HCT116 (cell line): ENCODE measurements at regions not wholly inside any gene's neighbourhood (a gene's known extent, or its start where the extent isn't known, plus 50 kb on each side); places are given as distances from the start of the nearest gene placed in this dataset.

Experiments
- ATAC-seq: fragments of 200-7000 bp; cut with Tn5 transposase; 2 replicates; pipeline ENCODE4 v1.9.1; 2020; ENCODE audit warnings: mild to moderate bottlenecking, moderate library complexity
- BruUV-seq: library from RNA; stranded (reverse); fragments of 400-500 nt; replicated peaks from 2 replicates; lab custom pipeline; 2021; lab: Mats Ljungman, UMichigan
- CTCF ChIA-PET: fragments of 300-600 bp; sonication (Branson Sonifier 250); formaldehyde crosslinking; loops from one replicate; lab custom pipeline; 2021; ENCODE audit warnings: antibody characterized with exemption; lab: Charles Lee
- POLR2A ChIA-PET: fragments of 300-600, 350-600 bp; sonication (Branson Sonifier 250); formaldehyde crosslinking; loops from one replicate; lab custom pipeline; 2021; ENCODE audit warnings: antibody characterized with exemption; lab: Charles Lee
- RAD21 ChIA-PET, 2 experiments: fragments of 300-600 bp; sonication (Branson Sonifier 250); formaldehyde crosslinking; loops; one replicate each; lab custom pipeline; 2023; ENCODE audit warnings: low total read pairs in 2 of 2; ENCODE audit not compliant: uncharacterized antibody in 2 of 2, unreplicated experiment in 2 of 2, low non-redundant PET in 1 of 2; lab: Charles Lee
- DNase-seq: peaks from one replicate; pipeline ENCODE4 v3.0.0-alpha.2; 2010; ENCODE audit warnings: low read depth, low spot score
- H2AFZ ChIP-seq: fragments of 200-600 bp; shearing (Covaris generic), sonication (generic); 2 replicates; pipeline ENCODE4 v1.6.1; 2017; ENCODE audit warnings: low read depth, mixed run types, mixed read lengths, antibody characterized with exemption, low read length; ENCODE audit not compliant: poor library complexity, severe bottlenecking
- H3K27ac ChIP-seq: 2 replicates; pipeline ENCODE4 v1.5.1; 2012; ENCODE audit warnings: low read depth, low read length
- H3K27me3 ChIP-seq: fragments of 200-600 bp; sonication (generic); 2 replicates; pipeline ENCODE4 v1.6.1; 2016; ENCODE audit warnings: mixed run types, low read length, mixed read lengths; ENCODE audit not compliant: insufficient read depth
- H3K36me3 ChIP-seq, 2 experiments: fragments of 200-500 bp in 1 of 2; fragments of 200-600 bp in 1 of 2; sonication (Bioruptor generic) in 1 of 2; sonication (generic) in 1 of 2; 2 replicates each; pipeline versions ENCODE4 v1.5.1 to v1.6.1; 2014 to 2016; ENCODE audit warnings: low read length in 2 of 2, inconsistent platforms in 1 of 2, mixed read lengths in 1 of 2, mixed run types in 1 of 2; ENCODE audit not compliant: insufficient read depth in 2 of 2, control insufficient read depth in 1 of 2
- H3K4me1 ChIP-seq, 2 experiments: fragments of 200-600 bp in 1 of 2; sonication (generic) in 1 of 2; 2 replicates each; pipeline versions ENCODE4 v1.5.1 to v1.6.1; 2012 to 2017; ENCODE audit warnings: low read length in 2 of 2, inconsistent platforms in 1 of 2, mild to moderate bottlenecking in 1 of 2, mixed read lengths in 1 of 2, mixed run types in 1 of 2, moderate library complexity in 1 of 2; ENCODE audit not compliant: insufficient read depth in 2 of 2, control insufficient read depth in 1 of 2
- H3K4me2 ChIP-seq: fragments of 200-600 bp; sonication (generic); 2 replicates; pipeline ENCODE4 v1.6.1; 2017; ENCODE audit warnings: mixed run types, low read length, mixed read lengths
- H3K4me3 ChIP-seq, 2 experiments: fragments of 200-600 bp in 1 of 2; sonication (generic) in 1 of 2; replicated peaks in 1 of 2; 2 replicates each; pipeline ENCODE4 v1.5.1; 2011 to 2016; ENCODE audit warnings: low read length in 2 of 2, control low read depth in 1 of 2, low read depth in 1 of 2, mild to moderate bottlenecking in 1 of 2, mixed read lengths in 1 of 2, mixed run types in 1 of 2
- H3K79me2 ChIP-seq: fragments of 200-600 bp; sonication (generic); 2 replicates; pipeline ENCODE4 v1.6.1; 2017; ENCODE audit warnings: mild to moderate bottlenecking, mixed run types, low read length, moderate library complexity, mixed read lengths; ENCODE audit not compliant: insufficient read depth
- H3K9ac ChIP-seq: fragments of 200-600 bp; sonication (generic); 2 replicates; pipeline ENCODE4 v1.6.1; 2016; ENCODE audit warnings: low read length, mixed read lengths
- H3K9me2 ChIP-seq: fragments of 200-600 bp; sonication (generic), shearing (Covaris generic); 2 replicates; pipeline ENCODE4 v1.6.1; 2017; ENCODE audit warnings: mixed run types, mild to moderate bottlenecking, moderate library complexity; ENCODE audit not compliant: insufficient read depth
- H3K9me3 ChIP-seq, 2 experiments: fragments of 200-500 bp in 1 of 2; fragments of 200-600 bp in 1 of 2; sonication (Bioruptor generic) in 1 of 2; sonication (generic) in 1 of 2; 2 replicates each; pipeline ENCODE4 v1.6.1; 2014 to 2017; ENCODE audit warnings: low read length in 2 of 2, mixed read lengths in 2 of 2, inconsistent platforms in 1 of 2, low read depth in 1 of 2, mild to moderate bottlenecking in 1 of 2, mixed run types in 1 of 2, moderate library complexity in 1 of 2; ENCODE audit not compliant: control insufficient read depth in 1 of 2, insufficient read depth in 1 of 2
- H4K20me1 ChIP-seq: fragments of 200-600 bp; sonication (generic), shearing (Covaris generic); 2 replicates; pipeline ENCODE4 v1.6.1; 2017; ENCODE audit warnings: mixed run types, mild to moderate bottlenecking, moderate library complexity; ENCODE audit not compliant: insufficient read depth
- ATF3 ChIP-seq: IDR thresholded peaks from 2 replicates; pipeline ENCODE4 v1.6.1; 2012
- CBX3 ChIP-seq: IDR thresholded peaks from 2 replicates; pipeline ENCODE4 v1.6.1; 2012; ENCODE audit warnings: low read depth
- CEBPB ChIP-seq: IDR thresholded peaks from 2 replicates; pipeline ENCODE4 v1.6.1; 2012; ENCODE audit warnings: low read depth
- EGR1 ChIP-seq: IDR thresholded peaks from 2 replicates; pipeline ENCODE4 v1.6.1; 2012; ENCODE audit warnings: low read depth
- ELF1 ChIP-seq: IDR thresholded peaks from 2 replicates; pipeline ENCODE4 v1.6.1; 2012; ENCODE audit warnings: low read depth, borderline replicate concordance
- EZH2 ChIP-seq: fragments of 200-600 bp; sonication (generic); IDR thresholded peaks from 2 replicates; pipeline ENCODE4 v1.6.1; 2017; ENCODE audit warnings: antibody characterized with exemption, mixed run types
- EZH2phosphoT487 ChIP-seq: fragments of 200-600 bp; IDR thresholded peaks from 2 replicates; pipeline ENCODE4 v1.6.1; 2018; ENCODE audit warnings: antibody characterized with exemption, borderline replicate concordance
- FOSL1 ChIP-seq: IDR thresholded peaks from 2 replicates; pipeline ENCODE4 v1.6.1; 2012; ENCODE audit warnings: low read depth
- JUND ChIP-seq: IDR thresholded peaks from 2 replicates; pipeline ENCODE4 v1.6.1; 2012
- POLR2AphosphoS5 ChIP-seq: IDR thresholded peaks from 2 replicates; pipeline ENCODE4 v1.6.1; 2011; ENCODE audit warnings: mild to moderate bottlenecking, low read depth, low read length, moderate library complexity
- RAD21 ChIP-seq: IDR thresholded peaks from 2 replicates; pipeline ENCODE4 v1.6.1; 2012; ENCODE audit warnings: low read depth, mild to moderate bottlenecking
- SIN3A ChIP-seq: IDR thresholded peaks from 2 replicates; pipeline ENCODE4 v1.6.1; 2012; ENCODE audit warnings: low read depth
- TCF7L2 ChIP-seq: IDR thresholded peaks from 2 replicates; pipeline ENCODE4 v1.7.0; 2011; ENCODE audit warnings: borderline replicate concordance, inconsistent platforms; ENCODE audit not compliant: insufficient read depth, insufficient read length; ENCODE audit errors: extremely low read depth
- YY1 ChIP-seq: IDR thresholded peaks from 2 replicates; pipeline ENCODE4 v1.6.1; 2011; ENCODE audit warnings: low read length, low read depth, moderate library complexity, mild to moderate bottlenecking; ENCODE audit not compliant: insufficient replicate concordance; ENCODE audit errors: extremely low read depth
- ZFX ChIP-seq: fragments of 450-650 bp; IDR thresholded peaks from 2 replicates; pipeline ENCODE4 v1.6.1; 2017
- ZNF274 ChIP-seq: fragments of 200-500 bp; sonication (Bioruptor generic); IDR thresholded peaks from 2 replicates; pipeline ENCODE4 v1.6.1; 2014; ENCODE audit warnings: mild to moderate bottlenecking, low read depth, low read length, inconsistent platforms
- intact Hi-C: fragments of 100-400 bp; cut with micrococcal nuclease; formaldehyde crosslinking; loops from 2 replicates; pipeline ENCODE4 v1.10.0; 2022
- TF ChIP-seq, protein P1 (sequence below), 3 experiments: fragments of 200-600 bp in 1 of 3; sonication (generic) in 1 of 3; IDR thresholded peaks in 2 of 3; conservative IDR thresholded peaks in 1 of 3; 2 replicates each; pipeline ENCODE4 v1.5.1; 2012 to 2017; ENCODE audit warnings: low read depth in 2 of 3, low read length in 2 of 3, antibody characterized with exemption in 1 of 3, borderline replicate concordance in 1 of 3, control low read depth in 1 of 3, mild to moderate bottlenecking in 1 of 3, mixed read lengths in 1 of 3, mixed run types in 1 of 3, moderate library complexity in 1 of 3; ENCODE audit not compliant: insufficient read depth in 1 of 3
- TF ChIP-seq, protein P2 (sequence below): IDR thresholded peaks from 2 replicates; pipeline ENCODE4 v1.6.1; 2011; ENCODE audit warnings: mild to moderate bottlenecking, low read length, moderate library complexity; ENCODE audit not compliant: insufficient replicate concordance; ENCODE audit errors: extremely low read depth

- ATAC-seq (no peak), DNase-seq (no peak)
- Histone ChIP-seq H3K9ac (no peak overlapping the region), H3K9me2 (no peaks in the 10 kb centered on the region), H3K27ac (no peak overlapping the region), H3K79me2 (no peaks in the 10 kb centered on the region), H3K9me3 (peaks cover 0 to 9% of the 10 kb centered on the region in 2 experiments; a peak in 2 of 4 replicates), H3K27me3 (no peaks in the 10 kb centered on the region), H4K20me1 (no peaks in the 10 kb centered on the region), H3K4me1 (no peaks in the 10 kb centered on the region), H3K4me3 (no peak overlapping the region), H3K36me3 (no peaks in the 10 kb centered on the region), H3K4me2 (no peak overlapping the region), H2AFZ (no peak overlapping the region)
- ChIA-PET RAD21 (no interaction called here), CTCF (no interaction called here), POLR2A (no interaction called here)
- no peak for TF ChIP-seq JUND
- no peak for TF ChIP-seq EZH2phosphoT487
- TF ChIP-seq ZNF274, result no peak
- TF ChIP-seq RAD21, result no peak
- no peak for TF ChIP-seq TCF7L2
- TF ChIP-seq ATF3, result no peak
- TF ChIP-seq CEBPB, result no peak
- no peak for TF ChIP-seq POLR2AphosphoS5
- TF ChIP-seq YY1, result no peak
- no peak for TF ChIP-seq EGR1
- TF ChIP-seq, protein P1, sequence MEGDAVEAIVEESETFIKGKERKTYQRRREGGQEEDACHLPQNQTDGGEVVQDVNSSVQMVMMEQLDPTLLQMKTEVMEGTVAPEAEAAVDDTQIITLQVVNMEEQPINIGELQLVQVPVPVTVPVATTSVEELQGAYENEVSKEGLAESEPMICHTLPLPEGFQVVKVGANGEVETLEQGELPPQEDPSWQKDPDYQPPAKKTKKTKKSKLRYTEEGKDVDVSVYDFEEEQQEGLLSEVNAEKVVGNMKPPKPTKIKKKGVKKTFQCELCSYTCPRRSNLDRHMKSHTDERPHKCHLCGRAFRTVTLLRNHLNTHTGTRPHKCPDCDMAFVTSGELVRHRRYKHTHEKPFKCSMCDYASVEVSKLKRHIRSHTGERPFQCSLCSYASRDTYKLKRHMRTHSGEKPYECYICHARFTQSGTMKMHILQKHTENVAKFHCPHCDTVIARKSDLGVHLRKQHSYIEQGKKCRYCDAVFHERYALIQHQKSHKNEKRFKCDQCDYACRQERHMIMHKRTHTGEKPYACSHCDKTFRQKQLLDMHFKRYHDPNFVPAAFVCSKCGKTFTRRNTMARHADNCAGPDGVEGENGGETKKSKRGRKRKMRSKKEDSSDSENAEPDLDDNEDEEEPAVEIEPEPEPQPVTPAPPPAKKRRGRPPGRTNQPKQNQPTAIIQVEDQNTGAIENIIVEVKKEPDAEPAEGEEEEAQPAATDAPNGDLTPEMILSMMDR (IDR thresholded peaks at IDR 0.05 in 2 of 3, conservative IDR thresholded peaks at IDR 0.05 in 1 of 3; ENCODE audit: borderline replicate concordance in 1 of 3, insufficient read depth in 1 of 3, low read depth in 2 of 3, low read length in 2 of 3), result no peak
- no peak for TF ChIP-seq ZFX
- no peak for TF ChIP-seq EZH2
- no peak for TF ChIP-seq CBX3
- TF ChIP-seq FOSL1, result no peak
- TF ChIP-seq ELF1, result no peak
- TF ChIP-seq, protein P2, sequence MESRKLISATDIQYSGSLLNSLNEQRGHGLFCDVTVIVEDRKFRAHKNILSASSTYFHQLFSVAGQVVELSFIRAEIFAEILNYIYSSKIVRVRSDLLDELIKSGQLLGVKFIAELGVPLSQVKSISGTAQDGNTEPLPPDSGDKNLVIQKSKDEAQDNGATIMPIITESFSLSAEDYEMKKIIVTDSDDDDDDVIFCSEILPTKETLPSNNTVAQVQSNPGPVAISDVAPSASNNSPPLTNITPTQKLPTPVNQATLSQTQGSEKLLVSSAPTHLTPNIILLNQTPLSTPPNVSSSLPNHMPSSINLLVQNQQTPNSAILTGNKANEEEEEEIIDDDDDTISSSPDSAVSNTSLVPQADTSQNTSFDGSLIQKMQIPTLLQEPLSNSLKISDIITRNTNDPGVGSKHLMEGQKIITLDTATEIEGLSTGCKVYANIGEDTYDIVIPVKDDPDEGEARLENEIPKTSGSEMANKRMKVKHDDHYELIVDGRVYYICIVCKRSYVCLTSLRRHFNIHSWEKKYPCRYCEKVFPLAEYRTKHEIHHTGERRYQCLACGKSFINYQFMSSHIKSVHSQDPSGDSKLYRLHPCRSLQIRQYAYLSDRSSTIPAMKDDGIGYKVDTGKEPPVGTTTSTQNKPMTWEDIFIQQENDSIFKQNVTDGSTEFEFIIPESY, result no peak
- TF ChIP-seq SIN3A, result no peak
- no TSS peak for BruUV-seq
- intact Hi-C loops, result no loop called here
Measured at GRCh38 chr9:117815315-117815714, 111.1 kb downstream of the TLR4 start.
